ENCODE measurements at regions not wholly inside any gene's neighbourhood (a gene's known extent, or its start where the extent isn't known, plus 50 kb on each side); places are given as distances from the start of the nearest gene placed in this dataset.
A peak's percentile ranks its signal among the peaks of the same experiment; 100 is the strongest.

GRCh38 chr5:107808671-107809137 lies 138.0 kb upstream of the EFNA5 start:
- Histone ChIP-seq H3K27ac (ENCODE audit: low read length) (peak overlapping the region; percentile 4), H3K9me3 (ENCODE audit: control insufficient read depth, low read depth, low read length) (no peaks in the 10 kb centered on the region), H3K27me3 (ENCODE audit: control insufficient read depth, insufficient read depth, low read length) (peaks cover 6% of the 10 kb centered on the region), H3K4me3 (ENCODE audit: low read length) (peak overlapping the region; percentile 33), H3K9ac (ENCODE audit: low read length) (no peak overlapping the region), H3K4me1 (ENCODE audit: control insufficient read depth, low read depth, low read length) (peaks cover 73% of the 10 kb centered on the region), H3K36me3 (ENCODE audit: control insufficient read depth, low read depth, low read length) (no peaks in the 10 kb centered on the region)

- no peak overlapping the region for H3K4me3 ChIP-seq (ENCODE audit: low read length)
- no peak overlapping the region for H3K27ac ChIP-seq (ENCODE audit: low read length)
- H3K27me3 ChIP-seq (ENCODE audit: control insufficient read depth, insufficient read depth, low read length) = peaks cover 6% of the 10 kb centered on the region
- no peaks in the 10 kb centered on the region for H3K9me3 ChIP-seq (ENCODE audit: control insufficient read depth, low read depth, low read length)
- no peaks in the 10 kb centered on the region for H3K36me3 ChIP-seq (ENCODE audit: control insufficient read depth, low read depth, low read length)
- H3K9ac ChIP-seq (ENCODE audit: low read length) = no peak overlapping the region
- H3K4me1 ChIP-seq (ENCODE audit: control insufficient read depth, low read depth, low read length) = peaks cover 71% of the 10 kb centered on the region
Measured at GRCh38 chr5:107807431-107807830, 136.7 kb upstream of the EFNA5 start.

GRCh38 chr5:107806705-107807104 lies 136.0 kb upstream of the EFNA5 start:
- no peak overlapping the region for H3K9ac ChIP-seq (ENCODE audit: low read length)
- H3K4me3 ChIP-seq (ENCODE audit: low read length) = no peak overlapping the region
- H3K4me1 ChIP-seq (ENCODE audit: control insufficient read depth, low read depth, low read length) = peaks cover 65% of the 10 kb centered on the region
- H3K27me3 ChIP-seq (ENCODE audit: control insufficient read depth, insufficient read depth, low read length) = peaks cover 6% of the 10 kb centered on the region
- no peaks in the 10 kb centered on the region for H3K9me3 ChIP-seq (ENCODE audit: control insufficient read depth, low read depth, low read length)
- no peak overlapping the region for H3K27ac ChIP-seq (ENCODE audit: low read length)
- no peaks in the 10 kb centered on the region for H3K36me3 ChIP-seq (ENCODE audit: control insufficient read depth, low read depth, low read length)

GRCh38 chr5:107806271-107806670 lies 135.5 kb upstream of the EFNA5 start:
- Histone ChIP-seq H3K9me3 (ENCODE audit: control insufficient read depth, low read depth, low read length) (no peaks in the 10 kb centered on the region), H3K27ac (ENCODE audit: low read length) (no peak overlapping the region), H3K27me3 (ENCODE audit: control insufficient read depth, insufficient read depth, low read length) (peaks cover 5% of the 10 kb centered on the region), H3K36me3 (ENCODE audit: control insufficient read depth, low read depth, low read length) (no peaks in the 10 kb centered on the region), H3K4me1 (ENCODE audit: control insufficient read depth, low read depth, low read length) (peaks cover 62% of the 10 kb centered on the region), H3K4me3 (ENCODE audit: low read length) (no peak overlapping the region), H3K9ac (ENCODE audit: low read length) (no peak overlapping the region)

GRCh38 chr5:107805824-107806223 lies 135.1 kb upstream of the EFNA5 start:
- H3K4me1 ChIP-seq (ENCODE audit: control insufficient read depth, low read depth, low read length) = peaks cover 60% of the 10 kb centered on the region

GRCh38 chr5:107805166-107805565 lies 134.4 kb upstream of the EFNA5 start:
- no peaks in the 10 kb centered on the region for H3K27me3 ChIP-seq (ENCODE audit: control insufficient read depth, insufficient read depth, low read length)
- H3K9ac ChIP-seq (ENCODE audit: low read length) = no peak overlapping the region
- no peak overlapping the region for H3K4me3 ChIP-seq (ENCODE audit: low read length)
- peaks cover 55% of the 10 kb centered on the region for H3K4me1 ChIP-seq (ENCODE audit: control insufficient read depth, low read depth, low read length)
- no peaks in the 10 kb centered on the region for H3K9me3 ChIP-seq (ENCODE audit: control insufficient read depth, low read depth, low read length)
- no peak overlapping the region for H3K27ac ChIP-seq (ENCODE audit: low read length)
- H3K36me3 ChIP-seq (ENCODE audit: control insufficient read depth, low read depth, low read length) = no peaks in the 10 kb centered on the region

More at GRCh38 chr5:107805824-107806223, 135.1 kb upstream of the EFNA5 start:
- Histone ChIP-seq H3K36me3 (ENCODE audit: control insufficient read depth, low read depth, low read length) (no peaks in the 10 kb centered on the region), H3K27me3 (ENCODE audit: control insufficient read depth, insufficient read depth, low read length) (peaks cover under 1% of the 10 kb centered on the region), H3K27ac (ENCODE audit: low read length) (no peak overlapping the region), H3K9ac (ENCODE audit: low read length) (no peak overlapping the region), H3K4me3 (ENCODE audit: low read length) (no peak overlapping the region), H3K9me3 (ENCODE audit: control insufficient read depth, low read depth, low read length) (no peaks in the 10 kb centered on the region)

- H3K27ac ChIP-seq (ENCODE audit: low read length) = no peak overlapping the region
- no peaks in the 10 kb centered on the region for H3K9me3 ChIP-seq (ENCODE audit: control insufficient read depth, low read depth, low read length)
- no peaks in the 10 kb centered on the region for H3K27me3 ChIP-seq (ENCODE audit: control insufficient read depth, insufficient read depth, low read length)
- peaks cover 53% of the 10 kb centered on the region for H3K4me1 ChIP-seq (ENCODE audit: control insufficient read depth, low read depth, low read length)
- no peaks in the 10 kb centered on the region for H3K36me3 ChIP-seq (ENCODE audit: control insufficient read depth, low read depth, low read length)
- H3K4me3 ChIP-seq (ENCODE audit: low read length) = no peak overlapping the region
- no peak overlapping the region for H3K9ac ChIP-seq (ENCODE audit: low read length)
Measured at GRCh38 chr5:107803728-107804127, 133.0 kb upstream of the EFNA5 start.

GRCh38 chr5:107801061-107801460 lies 130.3 kb upstream of the EFNA5 start:
- Histone ChIP-seq H3K9ac (ENCODE audit: low read length) (no peak overlapping the region), H3K4me1 (ENCODE audit: control insufficient read depth, low read depth, low read length) (peaks cover 29% of the 10 kb centered on the region), H3K36me3 (ENCODE audit: control insufficient read depth, low read depth, low read length) (no peaks in the 10 kb centered on the region), H3K27ac (ENCODE audit: low read length) (no peak overlapping the region), H3K4me3 (ENCODE audit: low read length) (no peak overlapping the region), H3K9me3 (ENCODE audit: control insufficient read depth, low read depth, low read length) (no peaks in the 10 kb centered on the region), H3K27me3 (ENCODE audit: control insufficient read depth, insufficient read depth, low read length) (no peaks in the 10 kb centered on the region)

GRCh38 chr5:107799306-107799705 lies 128.6 kb upstream of the EFNA5 start:
- Histone ChIP-seq H3K9me3 (ENCODE audit: control insufficient read depth, low read depth, low read length) (no peaks in the 10 kb centered on the region), H3K4me3 (ENCODE audit: low read length) (no peak overlapping the region), H3K27me3 (ENCODE audit: control insufficient read depth, insufficient read depth, low read length) (no peaks in the 10 kb centered on the region), H3K4me1 (ENCODE audit: control insufficient read depth, low read depth, low read length) (peaks cover 12% of the 10 kb centered on the region), H3K9ac (ENCODE audit: low read length) (no peak overlapping the region), H3K27ac (ENCODE audit: low read length) (peak overlapping the region; percentile 1), H3K36me3 (ENCODE audit: control insufficient read depth, low read depth, low read length) (no peaks in the 10 kb centered on the region)

GRCh38 chr5:107796797-107797196 lies 126.1 kb upstream of the EFNA5 start:
- Histone ChIP-seq H3K4me1 (ENCODE audit: control insufficient read depth, low read depth, low read length) (peaks cover 12% of the 10 kb centered on the region), H3K4me3 (ENCODE audit: low read length) (no peak overlapping the region), H3K9ac (ENCODE audit: low read length) (no peak overlapping the region), H3K9me3 (ENCODE audit: control insufficient read depth, low read depth, low read length) (no peaks in the 10 kb centered on the region), H3K27me3 (ENCODE audit: control insufficient read depth, insufficient read depth, low read length) (no peaks in the 10 kb centered on the region), H3K36me3 (ENCODE audit: control insufficient read depth, low read depth, low read length) (no peaks in the 10 kb centered on the region), H3K27ac (ENCODE audit: low read length) (no peak overlapping the region)

GRCh38 chr5:107794741-107795140 lies 124.0 kb upstream of the EFNA5 start:
- Histone ChIP-seq H3K27me3 (ENCODE audit: control insufficient read depth, insufficient read depth, low read length) (no peaks in the 10 kb centered on the region), H3K9me3 (ENCODE audit: control insufficient read depth, low read depth, low read length) (no peaks in the 10 kb centered on the region), H3K4me3 (ENCODE audit: low read length) (no peak overlapping the region), H3K36me3 (ENCODE audit: control insufficient read depth, low read depth, low read length) (no peaks in the 10 kb centered on the region), H3K9ac (ENCODE audit: low read length) (no peak overlapping the region), H3K4me1 (ENCODE audit: control insufficient read depth, low read depth, low read length) (peaks cover 7% of the 10 kb centered on the region), H3K27ac (ENCODE audit: low read length) (no peak overlapping the region)

GRCh38 chr5:107792940-107793339 lies 122.2 kb upstream of the EFNA5 start:
- no peaks in the 10 kb centered on the region for H3K36me3 ChIP-seq (ENCODE audit: control insufficient read depth, low read depth, low read length)
- H3K4me3 ChIP-seq (ENCODE audit: low read length) = no peak overlapping the region
- H3K9ac ChIP-seq (ENCODE audit: low read length) = no peak overlapping the region
- no peak overlapping the region for H3K27ac ChIP-seq (ENCODE audit: low read length)
- no peaks in the 10 kb centered on the region for H3K27me3 ChIP-seq (ENCODE audit: control insufficient read depth, insufficient read depth, low read length)
- H3K9me3 ChIP-seq (ENCODE audit: control insufficient read depth, low read depth, low read length) = no peaks in the 10 kb centered on the region
- H3K4me1 ChIP-seq (ENCODE audit: control insufficient read depth, low read depth, low read length) = no peaks in the 10 kb centered on the region

Data from iPS-18a (cell line).